Activated CD8-positive, alpha-beta T cell treated with anti-CD3 and anti-CD28 coated beads for 36 hours (primary cell): ENCODE measurements at regions not wholly inside any gene's neighbourhood (a gene's known extent, or its start where the extent isn't known, plus 50 kb on each side); places are given as distances from the start of the nearest gene placed in this dataset.

ENCODE experiments used
- ATAC-seq: fragments of 200-7000 bp; cut with Tn5 transposase; one replicate; pipeline ENCODE4 v1.10.0; 2021; ENCODE audit warnings: mild to moderate bottlenecking, moderate library complexity
- CTCF ChIA-PET: fragments of 350-600 bp; sonication (Branson Sonifier 250); formaldehyde crosslinking; loops from one replicate; lab custom pipeline; 2021; ENCODE audit warnings: antibody characterized with exemption; lab: Charles Lee
- POLR2A ChIA-PET: fragments of 350-600 bp; sonication (Branson Sonifier 250); formaldehyde crosslinking; loops from one replicate; lab custom pipeline; 2021; ENCODE audit warnings: antibody characterized with exemption; lab: Charles Lee
- DNase-seq: peaks from one replicate; pipeline ENCODE4 v3.0.0-alpha.2; 2020
- H3K27ac Mint-ChIP-seq: one replicate; pipeline ENCODE4 v1.8.0; 2021; ENCODE audit warnings: mild to moderate bottlenecking, mixed read lengths
- H3K27me3 Mint-ChIP-seq: one replicate; pipeline ENCODE4 v1.8.0; 2021; ENCODE audit warnings: mixed read lengths
- H3K36me3 Mint-ChIP-seq: one replicate; pipeline ENCODE4 v1.8.0; 2021; ENCODE audit warnings: low read depth, mixed read lengths
- H3K4me1 Mint-ChIP-seq: one replicate; pipeline ENCODE4 v1.8.0; 2021; ENCODE audit warnings: low read depth, mixed read lengths
- H3K4me3 Mint-ChIP-seq: one replicate; pipeline ENCODE4 v1.8.0; 2021; ENCODE audit warnings: mild to moderate bottlenecking, moderate library complexity, mixed read lengths
- H3K9me3 Mint-ChIP-seq: one replicate; pipeline ENCODE4 v1.8.0; 2021; ENCODE audit warnings: mixed read lengths
- CTCF ChIP-seq: fragments of 200-600 bp; IDR thresholded peaks from one replicate; pipeline ENCODE4 v1.8.0; 2022; ENCODE audit warnings: antibody characterized with exemption, mild to moderate bottlenecking
- intact Hi-C: fragments of 100-400 bp; cut with micrococcal nuclease; formaldehyde crosslinking; loops from one replicate; pipeline ENCODE4 v1.10.0; 2022

- no peak overlapping the region for H3K4me3 Mint-ChIP-seq
- H3K27me3 Mint-ChIP-seq = peaks cover 39% of the 10 kb centered on the region
Observed at GRCh38 chr10:111221682-111222480, 145.1 kb downstream of the ADRA2A start.

GRCh38 chr10:111222961-111223360 lies 146.1 kb downstream of the ADRA2A start:
- no peak overlapping the region for H3K27ac Mint-ChIP-seq
- intact Hi-C loops = no loop called here
- H3K27me3 Mint-ChIP-seq = peaks cover 38% of the 10 kb centered on the region
- CTCF ChIA-PET = interaction anchor here (1.4 kb wide), 1 partner anchor 16 kb away, joined by 4 read pairs; no protein-coding TSS in a partner anchor
- ATAC-seq = no peak
- H3K4me1 Mint-ChIP-seq = no peaks in the 10 kb centered on the region
- no peaks in the 10 kb centered on the region for H3K36me3 Mint-ChIP-seq
- POLR2A ChIA-PET = no interaction called here
- no peak for DNase-seq
- TF ChIP-seq CTCF = no peak
- no peak overlapping the region for H3K4me3 Mint-ChIP-seq
- no peaks in the 10 kb centered on the region for H3K9me3 Mint-ChIP-seq

More at GRCh38 chr10:111221682-111222480, 145.1 kb downstream of the ADRA2A start:
- TF ChIP-seq CTCF = no peak
- H3K36me3 Mint-ChIP-seq = no peaks in the 10 kb centered on the region
- no peaks in the 10 kb centered on the region for H3K4me1 Mint-ChIP-seq
- ChIA-PET POLR2A (no interaction called here), CTCF (interaction anchor here (1.4 kb wide), 1 partner anchor 18 kb away, joined by 4 read pairs; no protein-coding TSS in a partner anchor)
- H3K9me3 Mint-ChIP-seq = no peaks in the 10 kb centered on the region
- intact Hi-C loops = no loop called here
- H3K27ac Mint-ChIP-seq = no peak overlapping the region
- DNase-seq (no peak), ATAC-seq (no peak)

- Mint-ChIP-seq H3K36me3 (peaks cover 1% of the 10 kb centered on the region), H3K4me1 (no peaks in the 10 kb centered on the region), H3K27ac (no peak overlapping the region), H3K9me3 (no peaks in the 10 kb centered on the region), H3K4me3 (no peak overlapping the region), H3K27me3 (peaks cover 17% of the 10 kb centered on the region)
- intact Hi-C loops = no loop called here
- no peak for TF ChIP-seq CTCF
- ATAC-seq (no peak), DNase-seq (no peak)
- POLR2A ChIA-PET = no interaction called here
- CTCF ChIA-PET = no interaction called here
Observed at GRCh38 chr10:111231779-111232178, 154.9 kb downstream of the ADRA2A start.

GRCh38 chr10:111233439-111233838 lies 156.6 kb downstream of the ADRA2A start:
- ATAC-seq (no peak), DNase-seq (peak; percentile 2)
- Mint-ChIP-seq H3K27ac (no peak overlapping the region), H3K27me3 (peaks cover 15% of the 10 kb centered on the region), H3K9me3 (no peaks in the 10 kb centered on the region), H3K4me3 (no peak overlapping the region), H3K4me1 (no peaks in the 10 kb centered on the region), H3K36me3 (peaks cover 1% of the 10 kb centered on the region)
- intact Hi-C loops = no loop called here
- TF ChIP-seq CTCF = no peak
- CTCF ChIA-PET = no interaction called here
- POLR2A ChIA-PET = no interaction called here

GRCh38 chr10:111234234-111234913 lies 157.5 kb downstream of the ADRA2A start:
- no peaks in the 10 kb centered on the region for H3K9me3 Mint-ChIP-seq
- no peak for TF ChIP-seq CTCF
- POLR2A ChIA-PET = no interaction called here
- H3K36me3 Mint-ChIP-seq = peaks cover under 1% of the 10 kb centered on the region
- H3K4me3 Mint-ChIP-seq = no peak overlapping the region
- ATAC-seq (no peak), DNase-seq (no peak)
- CTCF ChIA-PET = no interaction called here
- no peak overlapping the region for H3K27ac Mint-ChIP-seq
- intact Hi-C loops = no loop called here
- H3K4me1 Mint-ChIP-seq = no peaks in the 10 kb centered on the region
- H3K27me3 Mint-ChIP-seq = peaks cover 14% of the 10 kb centered on the region
